ENCODE measurements at regions not wholly inside any gene's neighbourhood (a gene's known extent, or its start where the extent isn't known, plus 50 kb on each side); places are given as distances from the start of the nearest gene placed in this dataset.

GRCh38 chr1:88070956-88071355 lies 613.1 kb upstream of the PKN2 start:
- Histone ChIP-seq H3K9me3 (no peaks in the 10 kb centered on the region), H3K36me3 (no peaks in the 10 kb centered on the region), H3K4me3 (no peak overlapping the region), H3K27me3 (ENCODE audit: low read depth) (no peaks in the 10 kb centered on the region), H3K4me1 (no peaks in the 10 kb centered on the region), H3K27ac (no peak overlapping the region)
- intact Hi-C loops (cut with DNase I), result no loop called here
- ATAC-seq, result no peak
- DNase-seq, result no peak
- TF ChIP-seq CTCF (IDR thresholded peaks at IDR 0.05), result no peak

- Histone ChIP-seq H3K4me1 (no peaks in the 10 kb centered on the region), H3K27me3 (ENCODE audit: low read depth) (no peaks in the 10 kb centered on the region), H3K36me3 (no peaks in the 10 kb centered on the region), H3K4me3 (no peak overlapping the region), H3K27ac (no peak overlapping the region), H3K9me3 (no peaks in the 10 kb centered on the region)
- TF ChIP-seq CTCF (IDR thresholded peaks at IDR 0.05), result no peak
- DNase-seq, result no peak
- intact Hi-C loops (cut with DNase I), result no loop called here
- ATAC-seq, result no peak
Observed at GRCh38 chr1:88074661-88075060, 609.4 kb upstream of the PKN2 start.

GRCh38 chr1:88075813-88076212 lies 608.3 kb upstream of the PKN2 start:
- H3K27me3 ChIP-seq (ENCODE audit: low read depth), result no peaks in the 10 kb centered on the region
- H3K4me3 ChIP-seq, result no peak overlapping the region
- H3K36me3 ChIP-seq, result no peaks in the 10 kb centered on the region
- intact Hi-C loops (cut with DNase I), result no loop called here
- ATAC-seq (no peak), DNase-seq (no peak)
- no peak overlapping the region for H3K27ac ChIP-seq
- no peaks in the 10 kb centered on the region for H3K4me1 ChIP-seq
- TF ChIP-seq CTCF (IDR thresholded peaks at IDR 0.05), result no peak
- H3K9me3 ChIP-seq, result no peaks in the 10 kb centered on the region

GRCh38 chr1:88079036-88079435 lies 605.0 kb upstream of the PKN2 start:
- no peaks in the 10 kb centered on the region for H3K36me3 ChIP-seq
- H3K27ac ChIP-seq, result no peak overlapping the region
- H3K27me3 ChIP-seq (ENCODE audit: low read depth), result no peaks in the 10 kb centered on the region
- intact Hi-C loops (cut with DNase I), result no loop called here
- ATAC-seq (no peak), DNase-seq (no peak)
- no peak for TF ChIP-seq CTCF (IDR thresholded peaks at IDR 0.05)
- no peak overlapping the region for H3K4me3 ChIP-seq
- no peaks in the 10 kb centered on the region for H3K9me3 ChIP-seq
- H3K4me1 ChIP-seq, result no peaks in the 10 kb centered on the region

- Histone ChIP-seq H3K27me3 (ENCODE audit: low read depth) (no peaks in the 10 kb centered on the region), H3K4me1 (no peaks in the 10 kb centered on the region), H3K36me3 (no peaks in the 10 kb centered on the region), H3K27ac (no peak overlapping the region), H3K4me3 (no peak overlapping the region), H3K9me3 (peaks cover 4% of the 10 kb centered on the region)
- no peak for TF ChIP-seq CTCF (IDR thresholded peaks at IDR 0.05)
- intact Hi-C loops (cut with DNase I), result no loop called here
- DNase-seq (no peak), ATAC-seq (no peak)
Observed at GRCh38 chr1:88080875-88081274, 603.2 kb upstream of the PKN2 start.

- Histone ChIP-seq H3K4me1 (no peaks in the 10 kb centered on the region), H3K27ac (no peak overlapping the region), H3K27me3 (ENCODE audit: low read depth) (no peaks in the 10 kb centered on the region), H3K9me3 (peaks cover 4% of the 10 kb centered on the region), H3K4me3 (no peak overlapping the region), H3K36me3 (no peaks in the 10 kb centered on the region)
- DNase-seq (no peak), ATAC-seq (no peak)
- intact Hi-C loops (cut with DNase I), result no loop called here
- no peak for TF ChIP-seq CTCF (IDR thresholded peaks at IDR 0.05)
Observed at GRCh38 chr1:88088481-88088880, 595.6 kb upstream of the PKN2 start.
